ENCODE measurements at regions not wholly inside any gene's neighbourhood (a gene's known extent, or its start where the extent isn't known, plus 50 kb on each side); places are given as distances from the start of the nearest gene placed in this dataset.
"Not testable (repeated sequence)": the region's sequence is repeated elsewhere in the genome, so short reads cannot be mapped to it uniquely, and the experiment has no call there.

DNA sequence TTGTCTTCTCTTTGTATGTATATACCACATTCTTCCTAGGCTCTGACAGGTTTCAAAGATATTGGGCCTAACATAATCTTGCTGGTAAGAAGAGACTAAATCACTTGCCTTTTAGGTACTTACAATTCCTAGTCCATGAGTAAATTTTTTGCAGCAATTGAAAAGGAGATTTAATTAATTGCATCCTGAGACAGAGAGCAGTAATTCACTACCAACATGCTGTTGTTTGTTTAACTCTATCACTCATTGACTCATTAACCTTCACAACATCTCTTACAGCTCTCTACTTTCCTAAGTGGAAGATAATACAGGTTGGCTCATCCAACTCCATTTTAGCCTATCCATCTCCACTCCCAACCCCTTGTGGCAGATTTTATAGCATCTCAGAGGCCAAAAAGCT is 280.4 kb downstream of the ALDH8A1 start:
- no peak for DNase-seq (ENCODE audit: low read depth)

DNA sequence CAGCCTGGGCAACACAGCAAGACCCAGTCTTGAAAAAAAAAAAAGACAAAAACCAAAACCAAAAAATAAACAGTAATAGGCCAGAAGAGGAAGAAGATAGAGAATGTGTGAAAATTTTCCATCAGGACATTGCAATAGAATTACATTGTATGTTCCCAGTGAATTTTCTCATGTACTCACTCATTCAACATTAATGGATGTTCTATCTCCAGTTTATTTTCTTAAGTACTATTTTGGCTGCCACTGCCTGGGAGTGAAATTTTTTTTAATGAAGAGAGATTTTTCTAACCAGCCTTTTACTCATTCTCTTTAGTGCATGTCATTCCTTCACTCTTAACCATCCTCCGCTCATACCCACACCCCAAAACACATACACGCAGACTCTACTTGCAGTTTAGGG is 282.8 kb downstream of the ALDH8A1 start:
- DNase-seq (ENCODE audit: low read depth): no peak

DNA sequence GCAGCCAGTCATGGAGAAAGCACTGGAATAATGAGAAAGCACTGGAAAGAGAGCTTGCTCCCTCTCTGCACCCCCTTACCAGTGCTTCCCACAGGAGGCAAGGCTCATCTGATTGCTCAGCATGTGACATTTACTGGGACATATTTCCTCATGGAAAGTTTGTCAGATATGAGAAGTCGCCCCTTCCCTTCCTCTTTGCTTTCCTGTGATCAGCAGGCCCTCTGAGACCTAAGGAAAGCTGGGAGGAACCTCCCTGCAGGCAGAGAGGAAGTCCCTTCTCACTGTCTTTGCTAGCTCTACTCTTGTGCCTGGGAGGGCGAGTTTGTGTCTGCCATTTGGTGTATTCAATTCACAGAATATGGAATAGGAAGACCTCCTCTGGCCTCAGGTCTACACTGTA is 283.8 kb downstream of the ALDH8A1 start:
- no peak for DNase-seq (ENCODE audit: low read depth)

DNA sequence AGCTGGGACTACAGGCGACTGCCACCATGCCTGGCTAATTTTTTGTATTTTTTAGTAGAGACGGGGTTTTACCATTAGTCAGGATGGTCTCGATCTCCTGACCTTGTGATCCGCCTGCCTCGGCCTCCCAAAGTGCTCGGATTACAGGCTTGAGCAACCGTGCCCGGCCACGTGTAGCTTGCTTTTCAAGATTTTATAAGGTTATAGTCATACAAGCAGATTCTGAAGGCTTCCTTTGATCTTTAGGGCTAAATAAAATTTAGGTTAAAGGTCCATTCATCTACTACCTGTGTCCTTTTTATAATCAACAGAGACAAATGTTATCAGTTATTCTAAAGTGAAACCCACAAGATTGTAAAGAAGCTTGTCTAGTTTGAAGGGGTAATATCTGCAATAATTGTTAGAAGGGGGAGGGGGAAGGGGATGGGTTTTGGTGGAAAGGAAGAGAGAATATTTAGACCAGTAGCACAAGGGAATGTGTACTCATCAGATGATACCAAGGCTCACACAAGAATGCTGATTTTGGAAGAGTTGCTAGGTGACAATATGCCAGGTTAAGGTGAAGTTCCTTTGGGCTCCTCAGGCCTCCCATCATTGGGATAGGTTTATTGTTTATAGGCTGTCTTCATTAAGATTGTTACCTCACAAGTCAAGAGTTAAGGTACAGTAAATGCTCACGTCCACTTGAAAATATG is 284.7 kb downstream of the ALDH8A1 start:
- no peak for DNase-seq (ENCODE audit: low read depth)

DNA sequence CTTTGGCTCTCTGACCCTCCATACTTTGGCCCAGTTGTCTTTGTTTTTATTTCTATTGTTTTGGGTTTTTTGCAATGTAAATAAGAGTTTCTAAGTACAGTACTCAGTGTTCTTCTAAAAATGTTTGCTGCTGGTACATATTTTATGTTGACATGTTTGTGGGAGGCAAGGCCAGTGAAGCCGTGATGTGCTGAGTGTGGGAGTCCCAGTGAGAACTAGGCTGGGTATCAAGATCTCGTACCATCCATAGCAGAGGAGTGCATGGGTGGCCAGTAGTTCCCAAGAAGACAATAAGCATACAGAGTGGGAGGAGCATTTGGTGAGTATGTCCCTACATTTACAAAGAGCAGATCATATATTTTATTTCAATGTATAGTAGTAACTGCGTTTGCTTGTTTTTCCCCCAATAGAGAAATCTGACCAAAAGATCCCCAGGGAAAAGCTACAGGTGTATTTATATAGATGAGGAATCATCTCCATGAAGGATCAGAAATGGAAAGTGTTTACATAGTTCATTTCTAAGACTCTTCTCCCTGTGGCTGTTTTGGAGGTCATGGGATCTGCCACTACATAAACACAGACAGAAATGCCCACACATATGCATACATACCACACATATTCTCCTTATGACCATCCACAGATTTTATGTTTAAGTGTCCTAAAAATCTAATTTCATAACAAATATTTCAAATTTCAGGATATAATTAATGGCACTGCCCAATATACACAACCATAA is 285.9 kb downstream of the ALDH8A1 start:
- DNase-seq (ENCODE audit: low read depth): peak; percentile 34

DNA sequence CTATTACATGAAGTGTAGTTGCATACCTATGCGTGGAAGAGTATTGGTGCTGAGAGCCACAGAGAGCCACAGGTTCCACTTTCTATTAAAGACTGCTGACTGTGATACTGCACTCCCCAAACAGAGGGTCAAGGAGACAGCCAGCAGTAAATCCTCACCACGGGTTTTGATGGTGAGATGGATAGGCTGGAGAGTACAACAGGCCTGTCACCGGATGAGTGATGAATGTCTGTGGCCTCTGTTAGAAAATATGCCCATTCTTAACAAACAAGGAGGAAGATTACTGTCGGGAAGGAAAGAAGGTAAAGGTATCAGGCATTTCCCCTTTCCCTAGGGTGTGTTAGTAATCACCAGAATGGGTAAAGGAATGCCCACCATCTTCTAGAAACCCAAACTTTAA is 286.5 kb downstream of the ALDH8A1 start:
- DNase-seq (ENCODE audit: low read depth): no peak

DNA sequence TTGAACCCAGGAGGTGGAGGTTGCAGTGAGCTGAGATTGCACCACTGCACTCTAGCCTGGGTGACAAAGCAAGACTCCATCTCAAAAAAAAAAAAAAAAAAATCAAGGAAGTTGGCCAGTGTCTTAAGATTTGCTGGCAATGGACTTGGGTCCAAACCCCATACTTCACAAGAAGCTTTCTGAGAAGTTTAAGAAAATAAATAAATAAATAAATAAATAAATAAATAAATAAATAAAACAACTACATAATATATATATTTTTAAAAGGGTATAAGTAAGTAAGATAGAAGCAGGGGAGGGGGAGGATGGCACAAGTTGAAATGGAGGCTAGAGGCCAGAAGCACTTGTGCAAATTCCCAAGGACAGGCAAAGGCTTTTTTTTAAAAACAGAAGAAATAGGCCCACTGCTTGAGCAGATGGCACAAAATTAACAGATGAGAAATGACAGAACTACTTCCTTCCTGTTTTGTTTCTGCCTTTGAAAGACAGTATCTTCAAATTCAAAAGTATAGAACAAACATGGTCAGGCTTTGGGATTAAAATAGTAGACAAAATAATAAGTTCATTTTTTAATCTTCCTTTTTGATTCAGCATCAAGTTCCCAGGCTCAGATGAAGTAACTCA is 287.7 kb downstream of the ALDH8A1 start:
- no peak for DNase-seq (ENCODE audit: low read depth)

DNA sequence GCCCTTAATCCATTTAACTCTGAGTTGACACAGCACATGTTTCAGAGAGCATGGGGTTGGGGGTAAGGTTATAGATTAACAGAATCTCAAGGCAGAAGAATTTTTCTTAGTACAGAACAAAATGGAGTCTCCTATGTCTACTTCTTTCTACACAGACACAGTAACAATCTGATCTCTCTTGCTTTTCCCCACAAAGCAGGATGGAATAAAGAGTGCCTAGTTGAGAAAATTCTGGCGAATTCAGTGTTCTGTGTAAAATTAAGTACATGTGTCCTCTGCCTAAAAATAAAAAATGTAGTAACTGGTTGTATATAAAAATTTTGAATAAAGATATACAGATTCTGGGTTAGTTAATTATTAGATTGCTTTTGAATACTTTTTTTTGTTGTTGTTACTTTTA is 290.0 kb downstream of the ALDH8A1 start:
- not testable (repeated sequence) for DNase-seq (ENCODE audit: low read depth)

DNA sequence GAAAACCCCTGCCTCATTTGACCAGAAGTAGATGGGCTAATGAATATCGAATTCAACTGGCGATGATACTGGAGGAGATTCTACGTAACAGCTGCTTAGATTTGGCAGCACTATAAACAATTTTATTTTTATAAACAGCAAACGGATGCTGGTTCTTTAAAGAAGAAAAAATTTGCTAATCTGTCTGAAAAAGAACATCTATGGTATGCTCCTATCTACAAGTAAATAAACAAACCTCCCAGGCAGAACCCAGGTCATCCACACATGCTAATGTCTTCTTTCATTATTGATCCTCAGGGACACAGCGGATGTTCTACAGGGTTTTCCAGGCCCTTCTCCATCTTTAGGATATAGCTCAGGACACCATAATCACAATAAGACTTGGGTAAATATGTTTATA is 291.3 kb downstream of the ALDH8A1 start:
- DNase-seq (ENCODE audit: low read depth): peak; percentile 28

DNA sequence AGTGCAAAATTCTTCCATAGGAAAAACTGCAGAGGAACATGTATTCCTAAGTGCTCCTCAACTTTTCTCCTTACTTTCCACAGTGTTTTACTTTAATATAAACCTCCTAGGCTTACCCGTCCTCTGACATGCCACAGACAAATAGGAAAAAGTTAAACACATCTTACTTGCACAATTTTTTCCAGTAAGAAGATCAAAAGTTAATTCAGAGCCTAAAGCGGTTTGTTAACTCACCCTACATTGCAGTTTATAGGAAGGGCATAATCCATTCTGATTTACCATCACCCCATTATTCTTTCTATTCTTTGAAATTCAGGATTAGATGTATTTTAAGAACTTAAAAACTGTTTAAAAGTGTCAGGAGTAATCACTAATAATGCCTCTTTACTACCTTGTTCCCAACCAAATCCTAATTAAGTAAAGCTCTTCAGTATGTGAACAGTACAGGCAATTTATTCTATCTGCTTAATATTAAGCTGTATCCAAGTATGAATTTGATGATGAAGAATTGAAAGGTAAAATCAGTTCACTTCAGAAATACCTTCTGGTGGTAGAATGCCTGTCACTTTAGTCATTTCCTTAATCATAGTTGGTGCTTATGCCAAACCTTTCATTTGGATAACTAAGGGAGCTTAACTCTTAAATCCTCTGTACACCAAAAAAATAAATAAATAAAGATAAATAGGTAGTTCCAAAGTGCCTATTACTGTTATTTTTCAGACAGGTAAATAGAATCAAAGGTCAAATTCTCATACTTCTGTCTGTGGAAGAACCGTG is 292.0 kb downstream of the ALDH8A1 start:
- no peak for DNase-seq (ENCODE audit: low read depth)

DNA sequence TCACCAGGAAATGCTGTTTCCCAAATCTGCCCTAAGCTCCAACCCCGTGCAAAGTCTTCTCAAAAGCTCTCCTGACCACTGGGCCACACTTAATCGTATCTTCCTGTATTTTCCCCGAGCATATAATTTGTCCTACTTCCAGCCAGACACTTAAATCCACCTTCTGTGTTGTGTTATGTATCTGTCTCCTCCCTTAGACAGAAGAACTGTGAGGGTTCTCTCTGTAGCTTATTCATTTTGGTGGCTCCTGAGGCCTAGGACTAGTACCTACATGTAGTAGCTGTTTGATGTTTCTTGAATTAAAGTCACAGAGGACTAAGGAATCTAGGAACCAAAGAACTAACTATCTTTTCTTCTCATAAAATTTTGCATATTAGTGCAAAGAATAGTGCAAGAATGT is 292.6 kb downstream of the ALDH8A1 start:
- DNase-seq (ENCODE audit: low read depth): no peak

DNA sequence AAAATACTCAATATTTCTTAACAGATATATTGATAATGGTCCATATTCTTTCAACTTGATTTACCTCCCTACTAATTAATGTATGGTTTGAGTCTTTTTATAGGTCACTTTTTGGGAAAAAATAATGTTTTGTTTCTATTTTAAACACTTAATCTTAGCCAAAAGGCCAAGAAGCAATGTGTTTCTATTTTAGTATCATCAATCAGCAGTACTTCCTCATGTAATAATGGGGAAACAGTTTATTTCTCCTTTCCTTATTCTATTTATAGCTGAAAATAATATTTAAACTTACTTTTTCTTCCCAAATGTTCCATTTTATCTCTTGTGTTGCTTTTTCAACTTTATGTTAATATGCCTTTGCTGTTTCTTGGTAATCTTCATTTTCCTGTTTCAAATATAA is 295.1 kb downstream of the ALDH8A1 start:
- DNase-seq (ENCODE audit: low read depth): no peak

DNA sequence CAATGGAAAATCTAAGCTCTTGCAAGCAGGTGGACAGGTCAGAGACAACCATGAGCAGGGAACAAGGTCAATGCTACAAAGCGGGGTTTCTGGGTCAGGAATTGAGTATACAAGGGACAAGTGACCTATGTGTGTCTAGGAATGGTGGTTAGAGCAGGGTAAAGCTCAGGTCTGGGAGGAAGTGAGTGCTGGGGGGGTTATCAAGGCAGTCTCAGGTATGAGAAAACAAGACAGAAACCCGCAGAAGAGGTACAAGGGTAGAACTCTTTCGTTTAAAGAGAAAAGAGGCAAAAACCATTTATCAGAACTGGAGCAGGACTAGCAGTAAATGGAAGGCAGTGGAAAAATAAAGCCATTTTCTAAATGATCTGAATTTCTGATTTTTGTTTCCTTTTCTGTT is 298.4 kb downstream of the ALDH8A1 start:
- DNase-seq (ENCODE audit: low read depth): no peak

DNA sequence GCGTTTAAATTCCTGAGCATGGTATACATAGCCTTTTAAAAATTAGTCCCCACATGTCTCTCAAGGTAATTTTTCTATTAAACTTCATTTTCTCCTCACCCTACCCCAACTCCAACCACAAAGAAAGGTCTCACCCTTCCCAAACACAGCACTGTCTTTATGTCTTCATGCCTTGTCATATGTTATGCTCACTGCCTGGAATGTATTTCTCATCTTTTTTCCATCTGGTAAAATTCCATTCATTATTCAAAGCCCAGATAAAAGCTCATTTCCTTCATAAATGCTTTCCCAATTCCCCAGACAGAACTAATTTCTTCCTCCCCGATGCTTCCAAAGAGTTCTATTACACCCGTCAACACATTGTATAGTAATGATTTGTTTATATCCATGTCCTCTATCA is 302.0 kb downstream of the ALDH8A1 start:
- DNase-seq (ENCODE audit: low read depth): no peak

DNA sequence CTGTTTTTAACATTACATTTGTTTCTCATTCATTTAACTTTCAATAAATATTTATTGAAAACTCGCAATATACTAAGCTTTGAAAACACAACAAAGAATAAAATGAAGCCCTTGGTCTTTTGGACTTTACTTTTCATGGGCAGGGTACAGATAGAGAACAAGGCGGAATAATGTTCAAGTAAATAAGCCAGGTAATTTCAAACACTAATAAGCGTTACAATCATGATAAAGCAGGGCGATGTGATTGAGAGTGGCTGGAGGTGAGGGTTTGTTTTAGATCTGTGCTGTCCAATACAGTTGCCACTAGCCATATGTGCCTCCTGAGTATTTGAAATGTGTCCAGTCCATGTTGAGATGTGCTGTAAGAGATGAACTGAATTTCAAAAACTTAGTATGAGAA is 307.1 kb downstream of the ALDH8A1 start:
- no peak for DNase-seq (ENCODE audit: low read depth)

DNA sequence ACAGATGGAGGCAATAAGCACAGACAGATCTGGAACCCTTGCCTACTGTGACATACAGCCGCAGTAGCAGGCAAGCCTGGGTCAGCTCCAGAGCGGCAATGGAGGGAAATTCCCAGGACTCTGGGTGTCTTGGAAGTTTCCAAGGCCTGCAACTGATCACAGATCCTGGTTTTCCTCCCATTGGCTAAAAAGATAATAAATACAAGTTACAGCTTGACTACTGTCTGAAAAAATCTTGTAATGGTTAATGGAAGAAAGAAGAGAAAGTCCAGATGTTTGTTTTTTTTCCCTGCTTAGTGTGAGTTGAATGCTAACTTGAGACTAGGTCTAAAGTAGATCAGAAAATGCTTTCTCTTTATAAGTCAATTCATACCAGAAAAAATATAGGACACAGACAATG is 307.6 kb downstream of the ALDH8A1 start:
- peak; percentile 59 for DNase-seq (ENCODE audit: low read depth)

DNA sequence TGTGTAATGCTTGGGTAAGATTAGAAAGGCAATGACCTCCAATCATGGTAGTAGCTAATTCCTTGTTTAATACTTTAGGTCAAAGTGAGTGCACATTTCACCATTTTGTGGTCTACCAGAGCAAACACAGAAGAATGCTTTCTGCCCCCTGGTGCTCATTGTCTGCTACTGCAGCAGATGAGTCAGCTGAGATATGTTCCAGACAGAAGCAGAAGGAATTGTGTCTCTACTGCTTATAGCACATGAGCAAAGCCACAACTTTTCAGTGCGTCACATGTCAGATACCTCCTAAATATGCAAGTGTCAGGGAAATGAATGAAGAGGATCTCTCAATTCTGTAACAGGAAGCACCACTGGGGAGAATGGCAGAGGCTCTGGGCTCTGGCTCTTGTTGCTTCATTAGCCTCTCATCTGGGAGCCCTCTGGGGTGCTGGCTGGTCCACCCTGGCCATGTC is 308.9 kb downstream of the ALDH8A1 start:
- peak; percentile 89 for DNase-seq (ENCODE audit: low read depth)

DNA sequence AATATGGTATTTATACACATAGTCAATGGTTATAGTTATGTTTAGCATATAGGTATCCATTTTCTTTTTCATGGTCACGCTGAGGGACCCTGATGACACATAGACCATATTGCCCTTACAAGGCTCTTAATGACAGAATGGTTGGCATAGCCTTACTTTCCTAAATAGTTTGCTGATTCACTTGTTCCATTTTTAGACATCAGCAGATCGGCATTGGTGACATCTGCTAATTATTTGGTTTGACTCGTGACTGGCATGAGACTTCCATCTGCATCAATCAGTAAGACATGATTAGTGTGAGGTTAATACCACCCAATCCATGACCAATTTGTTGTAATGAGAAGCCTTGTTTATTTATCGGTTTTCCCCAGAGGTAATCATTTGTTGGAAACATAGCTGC is 309.7 kb downstream of the ALDH8A1 start:
- DNase-seq (ENCODE audit: low read depth): no peak

DNA sequence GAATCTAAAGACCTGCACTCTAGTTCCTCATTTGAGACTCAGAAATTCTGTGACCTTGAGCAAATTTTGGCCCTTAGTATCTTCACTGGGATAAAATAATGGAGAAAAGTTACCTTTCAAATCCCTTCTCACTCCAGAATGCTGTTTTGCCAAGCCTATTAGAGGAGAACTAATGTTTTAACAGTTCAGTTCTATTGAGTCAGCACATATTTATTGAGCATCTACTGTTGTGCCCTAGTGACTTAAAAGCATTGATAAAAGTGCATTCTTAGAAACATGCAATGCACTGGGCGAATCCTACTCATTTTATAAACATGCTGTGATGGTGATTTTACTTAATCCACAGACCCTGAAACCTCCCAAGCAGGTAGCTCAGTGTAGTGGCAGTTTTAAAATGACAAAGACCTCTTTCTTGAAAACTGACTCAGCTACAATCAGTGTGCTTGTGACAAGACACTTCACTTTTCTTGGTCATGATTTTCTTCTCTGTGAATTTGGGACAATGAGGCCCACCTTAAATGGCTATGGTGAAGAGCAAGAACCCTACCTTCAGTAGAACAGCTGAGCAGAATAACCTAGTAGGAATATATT is 312.0 kb downstream of the ALDH8A1 start:
- DNase-seq (ENCODE audit: low read depth): no peak

DNA sequence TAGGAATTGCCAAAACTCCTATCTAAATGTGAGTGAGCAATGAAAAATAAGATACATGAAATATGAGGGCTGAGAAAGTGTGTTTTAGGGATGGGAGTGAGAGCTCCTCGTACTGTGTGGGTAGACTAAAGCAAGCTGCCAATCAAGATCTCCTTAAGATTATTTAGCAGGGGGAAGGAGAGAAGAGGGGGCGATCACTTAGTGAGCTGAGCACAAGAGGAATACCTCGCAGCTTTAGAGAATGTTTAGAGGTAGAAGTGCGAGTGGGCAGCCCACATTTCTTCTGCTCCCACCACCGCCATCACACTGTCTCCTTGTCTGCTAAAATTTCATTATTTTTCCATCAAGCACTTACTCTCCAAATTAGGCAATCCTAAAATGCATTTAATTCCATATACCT is 312.6 kb downstream of the ALDH8A1 start:
- DNase-seq (ENCODE audit: low read depth): no peak

DNA sequence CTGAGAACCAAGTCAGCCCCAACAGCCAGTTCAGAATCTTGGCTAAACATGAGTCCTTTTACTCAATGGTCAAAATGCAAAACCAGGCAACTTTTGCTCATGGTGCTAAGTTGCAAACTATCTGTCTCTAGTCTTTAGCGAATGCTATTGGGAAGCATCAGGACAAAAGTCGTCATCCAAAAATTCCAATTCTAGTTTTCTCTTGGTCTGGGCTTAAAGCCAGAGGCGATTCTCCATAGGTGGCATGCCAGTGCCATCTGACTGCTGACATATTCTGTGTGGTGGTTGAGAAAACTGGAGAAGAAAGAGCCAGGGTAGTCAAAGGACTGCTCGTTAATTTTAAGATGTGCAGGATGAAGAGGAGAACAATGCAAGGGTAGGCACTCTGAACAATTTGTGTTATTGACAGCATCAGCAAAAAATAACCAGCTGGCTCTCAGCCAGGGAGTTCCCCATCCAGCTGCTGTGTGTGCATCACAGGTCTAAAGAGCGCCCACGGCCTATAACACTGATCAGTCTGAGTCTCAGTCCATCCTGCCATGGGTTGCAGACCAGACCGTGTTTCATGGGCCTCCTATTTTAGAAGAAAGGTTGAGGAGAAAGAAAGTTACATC is 313.6 kb downstream of the ALDH8A1 start:
- no peak for DNase-seq (ENCODE audit: low read depth)

DNA sequence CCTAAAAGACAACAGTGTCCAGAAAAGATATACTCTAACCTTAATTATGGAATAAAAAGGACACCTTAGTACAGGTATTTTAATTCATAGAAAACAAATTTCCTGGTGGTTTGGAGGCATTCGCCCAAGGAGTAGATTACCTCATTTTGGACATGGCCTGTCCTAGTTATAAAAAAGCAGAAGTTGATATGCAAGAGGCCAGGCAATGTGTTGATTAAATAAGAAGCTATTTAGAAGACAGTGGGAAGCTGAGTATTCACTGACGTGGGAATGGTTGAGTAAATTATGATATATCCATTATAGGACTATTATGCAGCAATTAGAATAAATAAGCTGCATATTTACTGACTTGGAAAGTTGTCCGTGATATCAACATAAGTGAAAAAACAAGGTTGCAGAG is 314.9 kb downstream of the ALDH8A1 start:
- no peak for DNase-seq (ENCODE audit: low read depth)

All from fibroblast of gingiva (primary cell).